ENCODE measurements at regions not wholly inside any gene's neighbourhood (a gene's known extent, or its start where the extent isn't known, plus 50 kb on each side); places are given as distances from the start of the nearest gene placed in this dataset.

DNA sequence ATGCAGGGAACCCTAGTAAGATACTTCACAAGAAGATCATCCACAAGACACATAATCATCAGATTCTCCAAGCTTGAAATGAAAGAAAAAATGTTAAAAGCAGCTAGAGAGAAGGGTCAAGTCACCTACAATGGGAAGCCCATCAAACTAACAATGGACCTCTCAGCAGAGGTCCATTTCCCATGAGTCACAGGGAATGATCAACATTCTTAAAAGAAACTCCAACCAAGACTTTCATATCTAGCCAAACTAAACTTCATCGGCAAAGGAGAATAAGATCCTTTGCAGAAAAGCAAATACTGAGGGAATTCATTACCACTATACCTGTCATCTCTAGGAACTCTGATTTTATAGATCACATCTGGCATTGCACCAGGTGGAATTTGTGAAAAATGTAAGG, 52.9 kb upstream of the SPATA31E1 start:
- Mint-ChIP-seq H3K36me3 (ENCODE audit: insufficient read depth in 2 of 2) (no peaks in the 10 kb centered on the region), H3K9me3 (no peaks in the 10 kb centered on the region), H3K27me3 (ENCODE audit: low read depth) (peaks cover 11% of the 10 kb centered on the region), H3K4me1 (ENCODE audit: low read depth) (peaks cover 13% of the 10 kb centered on the region), H3K27ac (no peak overlapping the region), H3K4me3 (no peak overlapping the region)
- DNase-seq (no peak), ATAC-seq (replicated peaks in 1 of 2) (no peak)

DNA sequence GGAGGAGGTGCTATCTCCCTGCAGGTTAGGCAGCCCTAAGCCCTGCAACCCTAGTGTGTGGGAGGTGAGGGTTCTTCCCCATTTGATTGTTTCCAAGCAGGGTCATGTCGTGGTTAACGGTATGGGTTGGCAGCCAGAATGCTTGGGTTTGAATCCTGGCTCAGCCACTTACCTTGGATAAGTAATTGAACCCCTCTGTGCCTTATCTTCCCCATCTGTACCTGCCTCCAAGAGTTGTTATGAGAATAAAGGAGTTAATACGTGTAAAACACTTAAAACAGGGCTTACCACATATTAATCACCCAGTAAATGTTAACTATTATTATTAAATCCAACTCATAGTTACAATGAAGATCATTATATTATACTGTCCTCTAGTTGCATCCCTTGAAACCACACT, 52.2 kb upstream of the SPATA31E1 start:
- peaks cover 11% of the 10 kb centered on the region for H3K27me3 Mint-ChIP-seq (ENCODE audit: low read depth)
- H3K4me3 Mint-ChIP-seq: no peak overlapping the region
- peaks cover 13% of the 10 kb centered on the region for H3K4me1 Mint-ChIP-seq (ENCODE audit: low read depth)
- no peak for DNase-seq
- no peaks in the 10 kb centered on the region for H3K9me3 Mint-ChIP-seq
- no peak for ATAC-seq (replicated peaks in 1 of 2)
- no peaks in the 10 kb centered on the region for H3K36me3 Mint-ChIP-seq (ENCODE audit: insufficient read depth in 2 of 2)
- H3K27ac Mint-ChIP-seq: no peak overlapping the region

DNA sequence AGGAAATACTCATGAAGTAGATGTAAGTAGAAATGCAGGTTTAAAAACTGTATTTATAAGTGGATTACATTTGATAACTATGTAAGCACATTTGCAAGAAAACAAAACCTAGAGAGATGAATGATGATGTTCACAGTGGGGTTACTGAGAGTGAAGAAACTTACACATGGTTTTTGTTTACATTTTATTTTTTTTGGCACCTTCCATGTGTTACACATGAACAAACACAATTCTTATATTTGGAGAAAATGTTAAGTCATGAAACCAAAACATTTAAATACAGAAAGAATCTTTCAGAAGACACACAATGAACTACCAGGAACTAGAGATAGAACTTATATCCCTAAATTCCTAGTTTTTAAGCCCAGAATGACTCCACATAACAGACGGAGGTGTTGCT, 51.5 kb upstream of the SPATA31E1 start:
- DNase-seq (no peak), ATAC-seq (replicated peaks in 1 of 2) (no peak)
- no peak overlapping the region for H3K27ac Mint-ChIP-seq
- no peaks in the 10 kb centered on the region for H3K36me3 Mint-ChIP-seq (ENCODE audit: insufficient read depth in 2 of 2)
- no peaks in the 10 kb centered on the region for H3K9me3 Mint-ChIP-seq
- H3K4me1 Mint-ChIP-seq (ENCODE audit: low read depth): peaks cover 13% of the 10 kb centered on the region
- peaks cover 11% of the 10 kb centered on the region for H3K27me3 Mint-ChIP-seq (ENCODE audit: low read depth)
- no peak overlapping the region for H3K4me3 Mint-ChIP-seq
